ENCODE measurements at regions not wholly inside any gene's neighbourhood (a gene's known extent, or its start where the extent isn't known, plus 50 kb on each side); places are given as distances from the start of the nearest gene placed in this dataset.

DNA sequence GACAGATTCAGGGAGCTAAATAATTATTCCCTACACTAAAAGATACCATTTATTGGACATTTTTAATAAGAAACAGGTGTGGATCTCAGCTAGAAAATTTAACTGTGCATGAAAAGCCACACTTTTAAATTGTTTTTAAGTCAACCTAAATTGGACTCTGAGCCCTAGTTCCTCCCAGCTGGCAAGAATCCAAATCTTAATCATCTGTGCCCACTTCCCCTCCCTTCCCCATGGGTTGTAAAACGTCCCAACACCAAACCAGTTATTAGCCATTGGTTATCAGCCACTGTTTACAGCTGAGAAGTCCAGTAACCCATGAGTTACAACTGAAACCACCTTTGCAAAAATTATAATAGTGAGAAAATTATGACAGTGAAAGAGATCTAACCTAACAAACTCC lies 125.6 kb upstream of the S100G start:
- ATAC-seq (ENCODE audit: low FRiP score) (no peak), DNase-seq (ENCODE audit: low spot score) (no peak)
- TF ChIP-seq, protein P1, sequence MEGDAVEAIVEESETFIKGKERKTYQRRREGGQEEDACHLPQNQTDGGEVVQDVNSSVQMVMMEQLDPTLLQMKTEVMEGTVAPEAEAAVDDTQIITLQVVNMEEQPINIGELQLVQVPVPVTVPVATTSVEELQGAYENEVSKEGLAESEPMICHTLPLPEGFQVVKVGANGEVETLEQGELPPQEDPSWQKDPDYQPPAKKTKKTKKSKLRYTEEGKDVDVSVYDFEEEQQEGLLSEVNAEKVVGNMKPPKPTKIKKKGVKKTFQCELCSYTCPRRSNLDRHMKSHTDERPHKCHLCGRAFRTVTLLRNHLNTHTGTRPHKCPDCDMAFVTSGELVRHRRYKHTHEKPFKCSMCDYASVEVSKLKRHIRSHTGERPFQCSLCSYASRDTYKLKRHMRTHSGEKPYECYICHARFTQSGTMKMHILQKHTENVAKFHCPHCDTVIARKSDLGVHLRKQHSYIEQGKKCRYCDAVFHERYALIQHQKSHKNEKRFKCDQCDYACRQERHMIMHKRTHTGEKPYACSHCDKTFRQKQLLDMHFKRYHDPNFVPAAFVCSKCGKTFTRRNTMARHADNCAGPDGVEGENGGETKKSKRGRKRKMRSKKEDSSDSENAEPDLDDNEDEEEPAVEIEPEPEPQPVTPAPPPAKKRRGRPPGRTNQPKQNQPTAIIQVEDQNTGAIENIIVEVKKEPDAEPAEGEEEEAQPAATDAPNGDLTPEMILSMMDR (IDR thresholded peaks at IDR 0.05), result no peak

DNA sequence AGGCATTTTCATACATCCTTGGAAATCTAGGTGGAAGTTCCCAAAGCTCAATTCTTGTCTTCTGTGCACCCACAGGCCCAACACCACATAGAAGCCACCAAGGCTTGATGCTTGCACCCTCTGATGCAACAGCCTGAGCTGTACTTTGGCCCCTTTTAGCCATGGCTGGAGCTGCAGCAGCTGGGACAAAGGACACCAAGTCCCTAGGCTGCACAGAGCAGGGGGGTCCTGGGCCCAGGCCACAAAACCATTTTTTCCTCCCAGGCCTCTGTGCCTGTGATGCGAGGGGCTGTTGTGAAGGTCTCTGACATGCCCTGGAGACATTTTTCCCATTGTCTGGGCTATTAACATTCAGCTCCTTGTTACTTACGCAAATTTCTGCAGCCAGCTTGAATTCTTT lies 124.0 kb upstream of the S100G start:
- no peak for ATAC-seq (ENCODE audit: low FRiP score)
- DNase-seq (ENCODE audit: low spot score), result no peak
- TF ChIP-seq, protein P1 (IDR thresholded peaks at IDR 0.05), result no peak

DNA sequence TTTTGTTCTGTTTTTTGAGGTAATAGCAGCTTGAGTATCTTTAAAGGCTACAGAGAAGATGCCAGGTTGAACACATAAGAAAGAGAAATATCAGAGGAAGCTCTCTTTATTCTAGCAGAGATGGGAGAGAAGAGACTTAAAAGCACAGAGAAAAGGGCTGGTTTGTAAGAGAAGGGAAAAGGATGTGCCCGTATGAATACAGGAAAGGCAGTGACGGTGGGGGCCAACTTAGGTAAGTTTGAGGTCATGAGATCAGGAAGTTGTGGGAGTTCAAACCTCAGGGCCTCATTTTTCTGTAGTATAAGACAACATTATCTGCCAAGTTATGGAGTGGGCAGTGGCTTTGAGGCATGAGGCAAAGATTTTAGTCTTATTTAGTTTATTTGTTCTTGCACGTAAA lies 121.3 kb upstream of the S100G start:
- TF ChIP-seq, protein P1 (IDR thresholded peaks at IDR 0.05), result no peak
- ATAC-seq (ENCODE audit: low FRiP score) (no peak), DNase-seq (ENCODE audit: low spot score) (no peak)

Data from omental fat pad (tissue), 3 donors.